ENCODE measurements at regions not wholly inside any gene's neighbourhood (a gene's known extent, or its start where the extent isn't known, plus 50 kb on each side); places are given as distances from the start of the nearest gene placed in this dataset.

DNA sequence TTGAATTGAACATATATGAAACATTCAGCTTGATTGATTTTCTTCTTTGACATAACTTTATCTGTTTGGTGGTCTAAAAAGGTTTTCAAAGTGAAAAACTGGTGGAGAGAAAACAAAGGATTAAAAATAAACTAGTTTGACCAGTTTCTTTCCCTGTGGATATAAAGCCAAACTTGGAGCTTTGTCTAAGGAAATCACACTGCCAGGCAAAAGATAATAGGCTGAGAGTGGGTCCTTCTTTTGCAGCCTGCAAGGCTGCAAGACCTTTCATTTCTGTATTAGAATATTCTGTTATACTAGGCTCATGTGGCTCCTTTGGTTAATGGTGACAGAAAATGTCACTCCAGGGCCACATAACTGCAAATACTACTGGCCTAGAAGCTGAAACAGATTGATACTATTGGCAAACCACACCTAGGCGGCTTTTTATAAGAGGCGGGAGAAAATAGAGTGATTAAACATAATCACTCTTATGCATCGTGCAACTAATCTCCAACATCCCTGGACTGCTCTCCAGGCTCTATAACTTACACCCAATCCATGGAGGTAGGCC lies 129.1 kb upstream of the ZNF462 start:
- Histone ChIP-seq H3K9me3 (no peaks in the 10 kb centered on the region), H3K27ac (no peak overlapping the region), H3K27me3 (replicated peaks; ENCODE audit: insufficient read depth) (no peaks in the 10 kb centered on the region), H3K36me3 (no peaks in the 10 kb centered on the region), H3K4me1 (replicated peaks) (no peaks in the 10 kb centered on the region), H3K4me3 (no peak overlapping the region)
- WGBS: 56% methylated on average over 3 of the region's 3 CpGs
- DNase-seq (ENCODE audit: low spot score): no peak
- intact Hi-C loops (cut with DNase I): no loop called here
- no peak for TF ChIP-seq POLR2A (IDR thresholded peaks at IDR 0.05)
- no peak for TF ChIP-seq POLR2AphosphoS5 (IDR thresholded peaks at IDR 0.05)
- TF ChIP-seq, protein P1, sequence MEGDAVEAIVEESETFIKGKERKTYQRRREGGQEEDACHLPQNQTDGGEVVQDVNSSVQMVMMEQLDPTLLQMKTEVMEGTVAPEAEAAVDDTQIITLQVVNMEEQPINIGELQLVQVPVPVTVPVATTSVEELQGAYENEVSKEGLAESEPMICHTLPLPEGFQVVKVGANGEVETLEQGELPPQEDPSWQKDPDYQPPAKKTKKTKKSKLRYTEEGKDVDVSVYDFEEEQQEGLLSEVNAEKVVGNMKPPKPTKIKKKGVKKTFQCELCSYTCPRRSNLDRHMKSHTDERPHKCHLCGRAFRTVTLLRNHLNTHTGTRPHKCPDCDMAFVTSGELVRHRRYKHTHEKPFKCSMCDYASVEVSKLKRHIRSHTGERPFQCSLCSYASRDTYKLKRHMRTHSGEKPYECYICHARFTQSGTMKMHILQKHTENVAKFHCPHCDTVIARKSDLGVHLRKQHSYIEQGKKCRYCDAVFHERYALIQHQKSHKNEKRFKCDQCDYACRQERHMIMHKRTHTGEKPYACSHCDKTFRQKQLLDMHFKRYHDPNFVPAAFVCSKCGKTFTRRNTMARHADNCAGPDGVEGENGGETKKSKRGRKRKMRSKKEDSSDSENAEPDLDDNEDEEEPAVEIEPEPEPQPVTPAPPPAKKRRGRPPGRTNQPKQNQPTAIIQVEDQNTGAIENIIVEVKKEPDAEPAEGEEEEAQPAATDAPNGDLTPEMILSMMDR (IDR thresholded peaks at IDR 0.05): no peak

DNA sequence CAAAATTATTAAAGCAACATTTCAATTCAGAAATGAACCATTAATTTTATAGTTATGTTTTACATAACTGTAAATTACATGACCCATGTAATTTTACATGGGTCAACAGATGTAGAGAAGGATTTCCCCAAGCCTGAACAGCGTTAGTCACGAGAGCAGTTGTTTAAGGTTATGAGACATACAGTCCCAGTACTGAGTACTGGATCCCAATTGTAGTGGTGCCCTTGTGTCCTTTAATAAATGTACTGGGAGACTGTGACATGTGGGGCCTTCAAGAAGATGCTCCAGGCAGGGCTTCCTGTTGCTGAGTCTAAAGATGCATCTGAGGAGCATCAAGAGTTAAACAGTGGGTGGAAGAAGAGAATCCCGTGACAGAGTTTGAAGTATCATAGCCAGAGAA lies 125.5 kb upstream of the ZNF462 start:
- 73% methylated on average over 3 of the region's 3 CpGs for WGBS
- intact Hi-C loops (cut with DNase I): no loop called here
- no peak overlapping the region for H3K4me3 ChIP-seq
- no peaks in the 10 kb centered on the region for H3K4me1 ChIP-seq (replicated peaks)
- H3K27ac ChIP-seq: no peak overlapping the region
- H3K27me3 ChIP-seq (replicated peaks; ENCODE audit: insufficient read depth): no peaks in the 10 kb centered on the region
- no peak for TF ChIP-seq POLR2A (IDR thresholded peaks at IDR 0.05)
- TF ChIP-seq, protein P1 (IDR thresholded peaks at IDR 0.05): no peak
- TF ChIP-seq POLR2AphosphoS5 (IDR thresholded peaks at IDR 0.05): no peak
- no peaks in the 10 kb centered on the region for H3K36me3 ChIP-seq
- no peaks in the 10 kb centered on the region for H3K9me3 ChIP-seq
- DNase-seq (ENCODE audit: low spot score): no peak

DNA sequence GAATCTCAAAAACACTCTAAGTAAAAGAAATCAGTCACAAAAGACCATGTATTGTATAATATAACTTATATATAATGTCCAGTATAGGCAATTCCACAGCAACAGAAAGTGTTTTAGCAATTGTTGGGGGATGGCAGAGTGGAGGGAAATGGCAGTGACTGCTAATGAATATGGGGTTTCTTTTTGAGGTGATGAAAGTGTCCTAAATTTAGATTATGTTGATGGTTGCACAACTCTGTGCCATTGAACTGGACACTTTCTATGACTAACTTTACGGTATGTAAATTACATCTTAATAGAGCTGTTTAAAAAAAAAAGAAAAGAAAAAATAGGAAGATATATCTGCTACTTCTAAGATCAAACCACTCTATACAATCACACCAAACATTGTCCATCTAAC lies 124.9 kb upstream of the ZNF462 start:
- DNase-seq (ENCODE audit: low spot score): no peak
- Histone ChIP-seq H3K4me3 (no peak overlapping the region), H3K9me3 (no peaks in the 10 kb centered on the region), H3K4me1 (replicated peaks) (no peaks in the 10 kb centered on the region), H3K36me3 (no peaks in the 10 kb centered on the region), H3K27ac (no peak overlapping the region), H3K27me3 (replicated peaks; ENCODE audit: insufficient read depth) (no peaks in the 10 kb centered on the region)
- 100% methylated on average over 1 of the region's 1 CpG for WGBS
- TF ChIP-seq POLR2AphosphoS5 (IDR thresholded peaks at IDR 0.05) (no peak), POLR2A (IDR thresholded peaks at IDR 0.05) (no peak)
- TF ChIP-seq, protein P1 (IDR thresholded peaks at IDR 0.05): no peak
- intact Hi-C loops (cut with DNase I): no loop called here

DNA sequence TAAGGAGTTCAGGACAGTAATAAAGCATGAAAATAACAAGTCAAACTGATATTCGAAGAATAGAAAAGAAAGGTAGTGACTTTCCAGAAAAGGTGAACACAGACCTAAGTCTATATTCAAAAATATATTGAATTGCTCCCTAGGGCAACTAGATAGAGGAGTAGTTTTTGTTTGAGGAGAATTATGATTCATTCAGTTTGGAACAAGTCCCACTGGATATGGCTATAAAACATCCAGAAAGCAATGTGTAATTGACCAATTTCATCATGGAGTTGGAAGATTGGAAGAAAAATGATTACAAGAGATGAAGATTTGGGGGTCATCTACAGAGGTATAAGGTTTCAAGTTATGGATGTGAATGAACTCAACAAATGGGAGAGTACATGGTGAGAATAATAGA lies 117.5 kb upstream of the ZNF462 start:
- TF ChIP-seq POLR2AphosphoS5 (IDR thresholded peaks at IDR 0.05): no peak
- TF ChIP-seq POLR2A (IDR thresholded peaks at IDR 0.05): no peak
- TF ChIP-seq, protein P1 (IDR thresholded peaks at IDR 0.05): no peak
- Histone ChIP-seq H3K27me3 (replicated peaks; ENCODE audit: insufficient read depth) (no peaks in the 10 kb centered on the region), H3K9me3 (no peaks in the 10 kb centered on the region), H3K4me1 (replicated peaks) (no peaks in the 10 kb centered on the region), H3K4me3 (no peak overlapping the region), H3K27ac (no peak overlapping the region), H3K36me3 (no peaks in the 10 kb centered on the region)
- 79% methylated on average over 1 of the region's 1 CpG for WGBS
- intact Hi-C loops (cut with DNase I): no loop called here
- no peak for DNase-seq (ENCODE audit: low spot score)

DNA sequence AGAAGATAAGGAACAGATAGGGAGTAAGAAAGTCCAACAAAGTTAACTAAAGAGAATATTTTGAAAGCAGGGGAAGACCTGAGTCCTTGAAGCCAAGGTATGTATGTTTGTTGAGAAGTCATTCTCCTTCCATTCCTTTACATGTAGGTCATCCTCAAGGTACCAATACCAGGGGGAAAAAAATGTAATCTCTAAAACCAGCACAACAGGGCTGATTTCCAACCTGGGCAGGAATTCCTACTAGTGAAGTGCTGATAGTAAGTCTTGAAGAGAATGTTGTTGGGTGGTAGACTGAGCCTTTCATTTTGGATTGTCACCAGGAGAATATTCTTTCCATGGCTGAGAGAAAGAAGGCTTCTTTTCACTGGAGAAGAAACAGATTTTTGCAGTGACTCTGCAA lies 117.1 kb upstream of the ZNF462 start:
- H3K36me3 ChIP-seq: no peaks in the 10 kb centered on the region
- no peak overlapping the region for H3K4me3 ChIP-seq
- DNase-seq (ENCODE audit: low spot score): no peak
- intact Hi-C loops (cut with DNase I): no loop called here
- no peaks in the 10 kb centered on the region for H3K4me1 ChIP-seq (replicated peaks)
- no peaks in the 10 kb centered on the region for H3K9me3 ChIP-seq
- no peaks in the 10 kb centered on the region for H3K27me3 ChIP-seq (replicated peaks; ENCODE audit: insufficient read depth)
- TF ChIP-seq POLR2A (IDR thresholded peaks at IDR 0.05): no peak
- TF ChIP-seq, protein P1 (IDR thresholded peaks at IDR 0.05): no peak
- no peak for TF ChIP-seq POLR2AphosphoS5 (IDR thresholded peaks at IDR 0.05)
- H3K27ac ChIP-seq: no peak overlapping the region
